ENCODE measurements at regions not wholly inside any gene's neighbourhood (a gene's known extent, or its start where the extent isn't known, plus 50 kb on each side); places are given as distances from the start of the nearest gene placed in this dataset.

DNA sequence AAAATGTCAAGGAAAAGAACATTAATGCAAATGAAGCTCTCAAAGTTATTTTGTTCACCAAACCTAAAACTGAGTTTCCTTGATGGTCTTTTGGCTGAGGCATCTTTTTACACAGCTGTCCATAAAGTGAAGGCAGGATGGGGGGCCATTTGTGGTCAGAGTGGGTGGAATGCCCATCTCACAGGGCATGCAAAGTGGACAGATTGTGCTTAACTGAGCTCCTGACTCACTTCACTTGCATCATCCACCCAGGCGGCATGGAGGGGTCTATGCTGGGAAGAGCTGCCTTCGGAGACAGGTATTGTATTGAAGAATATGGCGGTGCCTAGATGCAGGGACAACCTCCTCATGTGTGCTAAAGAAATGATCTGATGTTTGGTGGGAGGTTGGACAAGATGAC, 905.3 kb downstream of the KCNMA1 start:
- POLR2A ChIA-PET, result no interaction called here
- peaks cover 2% of the 10 kb centered on the region; the same call in 1 of the 2 replicates for H3K27me3 Mint-ChIP-seq (ENCODE audit: low read depth)
- H3K4me3 Mint-ChIP-seq, result no peak overlapping the region
- CTCF ChIA-PET, result no interaction called here
- H3K27ac Mint-ChIP-seq, result no peak overlapping the region
- peaks cover 18% of the 10 kb centered on the region for H3K9me3 Mint-ChIP-seq
- H3K4me1 Mint-ChIP-seq, result peaks cover 8% of the 10 kb centered on the region
- peaks cover 9% of the 10 kb centered on the region for H3K36me3 Mint-ChIP-seq
- ATAC-seq, result no peak
- no peak for DNase-seq (ENCODE audit: low spot score)
- TF ChIP-seq ZNF219 (CRISPR knock-in tag; IDR thresholded peaks at IDR 0.05; ENCODE audit: borderline replicate concordance) (no peak), ZNF396 (CRISPR knock-in tag; IDR thresholded peaks at IDR 0.05; ENCODE audit: borderline replicate concordance) (no peak), KAT7 (CRISPR knock-in tag; IDR thresholded peaks at IDR 0.05; ENCODE audit: borderline replicate concordance) (no peak), E2F1 (CRISPR knock-in tag; IDR thresholded peaks at IDR 0.05) (no peak), AR (CRISPR knock-in tag; IDR thresholded peaks at IDR 0.05) (no peak), GTF2I (CRISPR knock-in tag; conservative IDR thresholded peaks at IDR 0.05) (no peak), SMAD4 (CRISPR knock-in tag; IDR thresholded peaks at IDR 0.05) (no peak), SP1 (CRISPR knock-in tag; conservative IDR thresholded peaks at IDR 0.05) (no peak), NR2C2 (CRISPR knock-in tag; IDR thresholded peaks at IDR 0.05) (no peak), CDX4 (CRISPR knock-in tag; IDR thresholded peaks at IDR 0.05; ENCODE audit: borderline replicate concordance) (no peak), NFYB (CRISPR knock-in tag; conservative IDR thresholded peaks at IDR 0.05; ENCODE audit: low read depth) (no peak), USF1 (CRISPR knock-in tag; IDR thresholded peaks at IDR 0.05) (no peak), GRHL2 (CRISPR knock-in tag; IDR thresholded peaks at IDR 0.05; ENCODE audit: insufficient replicate concordance, severe bottlenecking) (no peak)
- TF ChIP-seq, protein P1, sequence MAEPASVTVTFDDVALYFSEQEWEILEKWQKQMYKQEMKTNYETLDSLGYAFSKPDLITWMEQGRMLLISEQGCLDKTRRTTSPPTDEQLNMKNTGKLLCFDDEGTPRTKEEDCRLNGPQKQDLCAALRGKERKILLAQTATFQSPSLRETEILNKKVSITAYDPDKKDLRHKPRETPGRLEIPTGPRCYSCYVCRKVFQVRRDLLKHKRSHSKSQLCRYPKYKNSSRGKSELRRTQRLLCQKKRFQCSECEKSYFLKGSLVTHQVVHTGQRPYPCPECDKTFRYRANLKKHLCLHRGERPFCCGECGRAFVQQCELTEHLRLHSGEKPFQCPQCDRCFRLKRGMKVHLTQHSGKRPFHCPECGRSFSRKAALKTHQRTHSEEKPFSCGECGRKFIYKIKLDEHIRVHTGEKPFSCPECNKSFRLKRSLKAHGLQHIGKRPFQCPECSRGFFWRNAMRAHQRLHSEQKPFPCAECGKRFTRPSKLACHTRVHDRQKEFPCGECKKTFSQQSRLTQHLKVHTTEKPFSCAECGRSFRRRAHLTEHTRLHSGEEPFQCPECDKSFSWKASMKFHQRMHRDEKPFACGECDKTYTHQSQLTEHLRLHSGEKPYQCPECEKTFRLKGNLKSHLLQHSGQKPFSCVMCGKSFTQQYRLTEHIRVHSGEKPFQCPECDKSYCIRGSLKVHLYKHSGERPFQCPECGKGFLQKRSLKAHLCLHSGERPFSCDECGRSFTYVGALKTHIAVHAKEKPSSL (CRISPR knock-in tag; conservative IDR thresholded peaks at IDR 0.05), result no peak
- TF ChIP-seq, protein P2, sequence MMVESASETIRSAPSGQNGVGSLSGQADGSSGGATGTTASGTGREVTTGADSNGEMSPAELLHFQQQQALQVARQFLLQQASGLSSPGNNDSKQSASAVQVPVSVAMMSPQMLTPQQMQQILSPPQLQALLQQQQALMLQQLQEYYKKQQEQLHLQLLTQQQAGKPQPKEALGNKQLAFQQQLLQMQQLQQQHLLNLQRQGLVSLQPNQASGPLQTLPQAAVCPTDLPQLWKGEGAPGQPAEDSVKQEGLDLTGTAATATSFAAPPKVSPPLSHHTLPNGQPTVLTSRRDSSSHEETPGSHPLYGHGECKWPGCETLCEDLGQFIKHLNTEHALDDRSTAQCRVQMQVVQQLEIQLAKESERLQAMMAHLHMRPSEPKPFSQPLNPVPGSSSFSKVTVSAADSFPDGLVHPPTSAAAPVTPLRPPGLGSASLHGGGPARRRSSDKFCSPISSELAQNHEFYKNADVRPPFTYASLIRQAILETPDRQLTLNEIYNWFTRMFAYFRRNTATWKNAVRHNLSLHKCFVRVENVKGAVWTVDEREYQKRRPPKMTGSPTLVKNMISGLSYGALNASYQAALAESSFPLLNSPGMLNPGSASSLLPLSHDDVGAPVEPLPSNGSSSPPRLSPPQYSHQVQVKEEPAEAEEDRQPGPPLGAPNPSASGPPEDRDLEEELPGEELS (CRISPR knock-in tag; IDR thresholded peaks at IDR 0.05), result no peak
- TF ChIP-seq, protein P3, sequence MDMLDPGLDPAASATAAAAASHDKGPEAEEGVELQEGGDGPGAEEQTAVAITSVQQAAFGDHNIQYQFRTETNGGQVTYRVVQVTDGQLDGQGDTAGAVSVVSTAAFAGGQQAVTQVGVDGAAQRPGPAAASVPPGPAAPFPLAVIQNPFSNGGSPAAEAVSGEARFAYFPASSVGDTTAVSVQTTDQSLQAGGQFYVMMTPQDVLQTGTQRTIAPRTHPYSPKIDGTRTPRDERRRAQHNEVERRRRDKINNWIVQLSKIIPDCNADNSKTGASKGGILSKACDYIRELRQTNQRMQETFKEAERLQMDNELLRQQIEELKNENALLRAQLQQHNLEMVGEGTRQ (CRISPR knock-in tag; IDR thresholded peaks at IDR 0.05), result no peak
- TF ChIP-seq, protein P4, sequence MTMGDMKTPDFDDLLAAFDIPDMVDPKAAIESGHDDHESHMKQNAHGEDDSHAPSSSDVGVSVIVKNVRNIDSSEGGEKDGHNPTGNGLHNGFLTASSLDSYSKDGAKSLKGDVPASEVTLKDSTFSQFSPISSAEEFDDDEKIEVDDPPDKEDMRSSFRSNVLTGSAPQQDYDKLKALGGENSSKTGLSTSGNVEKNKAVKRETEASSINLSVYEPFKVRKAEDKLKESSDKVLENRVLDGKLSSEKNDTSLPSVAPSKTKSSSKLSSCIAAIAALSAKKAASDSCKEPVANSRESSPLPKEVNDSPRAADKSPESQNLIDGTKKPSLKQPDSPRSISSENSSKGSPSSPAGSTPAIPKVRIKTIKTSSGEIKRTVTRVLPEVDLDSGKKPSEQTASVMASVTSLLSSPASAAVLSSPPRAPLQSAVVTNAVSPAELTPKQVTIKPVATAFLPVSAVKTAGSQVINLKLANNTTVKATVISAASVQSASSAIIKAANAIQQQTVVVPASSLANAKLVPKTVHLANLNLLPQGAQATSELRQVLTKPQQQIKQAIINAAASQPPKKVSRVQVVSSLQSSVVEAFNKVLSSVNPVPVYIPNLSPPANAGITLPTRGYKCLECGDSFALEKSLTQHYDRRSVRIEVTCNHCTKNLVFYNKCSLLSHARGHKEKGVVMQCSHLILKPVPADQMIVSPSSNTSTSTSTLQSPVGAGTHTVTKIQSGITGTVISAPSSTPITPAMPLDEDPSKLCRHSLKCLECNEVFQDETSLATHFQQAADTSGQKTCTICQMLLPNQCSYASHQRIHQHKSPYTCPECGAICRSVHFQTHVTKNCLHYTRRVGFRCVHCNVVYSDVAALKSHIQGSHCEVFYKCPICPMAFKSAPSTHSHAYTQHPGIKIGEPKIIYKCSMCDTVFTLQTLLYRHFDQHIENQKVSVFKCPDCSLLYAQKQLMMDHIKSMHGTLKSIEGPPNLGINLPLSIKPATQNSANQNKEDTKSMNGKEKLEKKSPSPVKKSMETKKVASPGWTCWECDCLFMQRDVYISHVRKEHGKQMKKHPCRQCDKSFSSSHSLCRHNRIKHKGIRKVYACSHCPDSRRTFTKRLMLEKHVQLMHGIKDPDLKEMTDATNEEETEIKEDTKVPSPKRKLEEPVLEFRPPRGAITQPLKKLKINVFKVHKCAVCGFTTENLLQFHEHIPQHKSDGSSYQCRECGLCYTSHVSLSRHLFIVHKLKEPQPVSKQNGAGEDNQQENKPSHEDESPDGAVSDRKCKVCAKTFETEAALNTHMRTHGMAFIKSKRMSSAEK (CRISPR knock-in tag; IDR thresholded peaks at IDR 0.05; ENCODE audit: borderline replicate concordance), result no peak

All from WTC11 (cell line).